Gastroesophageal sphincter (tissue), 4 donors: ENCODE measurements at regions not wholly inside any gene's neighbourhood (a gene's known extent, or its start where the extent isn't known, plus 50 kb on each side); places are given as distances from the start of the nearest gene placed in this dataset.

Experiments used
- ATAC-seq: fragments of 150-250 bp; one replicate; pipeline ENCODE4 v1.9.1; 2016; ENCODE audit warnings: mild to moderate bottlenecking, moderate library complexity
- H3K27ac ChIP-seq, 4 donors: fragments of 200-600 bp; sonication (generic) in 3 of 4; 1 replicate in 3 of 4; 2 replicates in 1 of 4; pipeline ENCODE4 v1.5.1; 2016 to 2019
- H3K27me3 ChIP-seq: fragments of 200-600 bp; sonication (generic); one replicate; pipeline ENCODE4 v1.5.1; 2019
- H3K36me3 ChIP-seq, 2 donors: fragments of 200-600 bp; sonication (generic); one replicate each; pipeline ENCODE4 v1.5.1; 2019; ENCODE audit warnings: control low read depth in 1 of 2
- H3K4me1 ChIP-seq, 3 donors: fragments of 200-600 bp; sonication (generic); 1 replicate in 2 of 3; 2 replicates in 1 of 3; pipeline ENCODE4 v1.5.1; 2016 to 2019; ENCODE audit warnings: control low read depth in 2 of 3
- H3K4me3 ChIP-seq, 2 donors: fragments of 200-600 bp; sonication (generic); one replicate each; pipeline ENCODE4 v1.5.1; 2019; ENCODE audit warnings: mild to moderate bottlenecking in 1 of 2, moderate library complexity in 1 of 2
- H3K9me3 ChIP-seq, 3 donors: fragments of 200-600 bp; sonication (generic); one replicate each; pipeline ENCODE4 v1.5.1; 2017 to 2019; ENCODE audit warnings: control low read depth in 2 of 3
- EP300 ChIP-seq: sonication (generic); formaldehyde crosslinking; IDR thresholded peaks from one replicate; pipeline ENCODE4 v1.6.1; 2017; ENCODE audit warnings: antibody characterized with exemption, mild to moderate bottlenecking
- POLR2A ChIP-seq, 2 donors: fragments of 450-650 bp; IDR thresholded peaks; one replicate each; pipeline ENCODE4 v1.6.1; 2017; ENCODE audit warnings: antibody characterized with exemption in 2 of 2, mild to moderate bottlenecking in 2 of 2, moderate library complexity in 1 of 2
- POLR2AphosphoS5 ChIP-seq: sonication (generic); formaldehyde crosslinking; IDR thresholded peaks from one replicate; pipeline ENCODE4 v1.6.1; 2017; ENCODE audit warnings: antibody characterized with exemption
- WGBS, 2 donors: methylation state at CpG; one replicate each; pipeline ENCODE4 v1.1.5; 2018; ENCODE audit warnings: low coverage in 1 of 2; 5-methylcytosine and 5-hydroxymethylcytosine counted together
- TF ChIP-seq, protein P1 (sequence below), 4 experiments: fragments of 200-600 bp in 2 of 4; fragments of 450-650 bp in 2 of 4; sonication (generic) in 1 of 4; IDR thresholded peaks; one replicate each; pipeline ENCODE4 v1.5.1; 2017 to 2019; ENCODE audit warnings: antibody characterized with exemption in 4 of 4, mild to moderate bottlenecking in 2 of 4, moderate library complexity in 2 of 4

- no peaks in the 10 kb centered on the region for H3K4me1 ChIP-seq
- no peak for ATAC-seq
- TF ChIP-seq, protein P1, sequence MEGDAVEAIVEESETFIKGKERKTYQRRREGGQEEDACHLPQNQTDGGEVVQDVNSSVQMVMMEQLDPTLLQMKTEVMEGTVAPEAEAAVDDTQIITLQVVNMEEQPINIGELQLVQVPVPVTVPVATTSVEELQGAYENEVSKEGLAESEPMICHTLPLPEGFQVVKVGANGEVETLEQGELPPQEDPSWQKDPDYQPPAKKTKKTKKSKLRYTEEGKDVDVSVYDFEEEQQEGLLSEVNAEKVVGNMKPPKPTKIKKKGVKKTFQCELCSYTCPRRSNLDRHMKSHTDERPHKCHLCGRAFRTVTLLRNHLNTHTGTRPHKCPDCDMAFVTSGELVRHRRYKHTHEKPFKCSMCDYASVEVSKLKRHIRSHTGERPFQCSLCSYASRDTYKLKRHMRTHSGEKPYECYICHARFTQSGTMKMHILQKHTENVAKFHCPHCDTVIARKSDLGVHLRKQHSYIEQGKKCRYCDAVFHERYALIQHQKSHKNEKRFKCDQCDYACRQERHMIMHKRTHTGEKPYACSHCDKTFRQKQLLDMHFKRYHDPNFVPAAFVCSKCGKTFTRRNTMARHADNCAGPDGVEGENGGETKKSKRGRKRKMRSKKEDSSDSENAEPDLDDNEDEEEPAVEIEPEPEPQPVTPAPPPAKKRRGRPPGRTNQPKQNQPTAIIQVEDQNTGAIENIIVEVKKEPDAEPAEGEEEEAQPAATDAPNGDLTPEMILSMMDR (IDR thresholded peaks at IDR 0.05), result no peak
- TF ChIP-seq EP300, result no peak
- no peak for TF ChIP-seq POLR2A (IDR thresholded peaks at IDR 0.05)
- no peak for TF ChIP-seq POLR2AphosphoS5
- H3K4me3 ChIP-seq, result no peak overlapping the region
- WGBS, 2 donors, result 100% methylated on average over 1 of the region's 1 CpG; no CpG with 5 or more reads in 1 of the 2 donors
- no peaks in the 10 kb centered on the region for H3K27me3 ChIP-seq
- no peaks in the 10 kb centered on the region for H3K36me3 ChIP-seq
- H3K27ac ChIP-seq, result no peak overlapping the region
- H3K9me3 ChIP-seq, result no peaks in the 10 kb centered on the region
Measured at GRCh38 chr14:89634037-89634436, 217.0 kb upstream of the FOXN3 start.

DNA sequence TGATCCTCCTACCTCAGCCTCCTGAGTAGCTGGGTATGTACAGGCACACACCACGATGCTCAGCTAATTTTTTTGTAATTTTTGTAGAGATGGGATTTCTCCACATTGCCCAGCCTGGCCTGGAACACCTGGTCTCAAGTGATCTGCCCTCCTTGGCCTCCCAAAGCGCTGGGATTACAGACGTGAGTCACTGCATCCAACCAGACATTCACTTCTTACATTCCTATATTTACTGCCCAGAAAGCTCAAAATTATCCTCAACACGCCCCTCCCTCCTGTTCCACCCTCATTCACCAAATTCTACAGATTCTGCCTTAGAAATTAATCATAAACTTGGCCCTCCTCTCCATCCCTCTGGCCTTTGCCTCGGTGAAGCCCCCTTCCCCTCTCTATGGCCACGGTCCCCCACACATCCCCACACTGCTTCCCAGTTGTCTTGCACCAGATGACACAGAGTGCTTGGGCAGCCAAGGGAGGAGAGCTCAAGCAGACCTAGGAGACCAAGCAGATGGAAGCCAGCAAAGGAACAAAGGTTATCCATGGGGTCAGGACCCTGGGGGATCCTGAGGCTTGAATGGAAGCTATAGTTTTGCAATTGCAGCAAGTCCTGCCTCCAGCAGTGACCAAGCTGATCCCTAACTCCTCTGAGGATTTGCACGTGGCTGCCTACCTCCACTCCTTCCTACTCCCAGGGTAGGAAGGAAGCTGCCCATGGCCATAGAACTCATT lies 213.2 kb upstream of the FOXN3 start:
- Histone ChIP-seq H3K27me3 (no peaks in the 10 kb centered on the region), H3K4me1 (peaks cover 0 to 5% (median under 1%) of the 10 kb centered on the region in 3 donors), H3K9me3 (no peaks in the 10 kb centered on the region), H3K27ac (no peak overlapping the region), H3K4me3 (no peak overlapping the region), H3K36me3 (no peaks in the 10 kb centered on the region)
- TF ChIP-seq POLR2A (IDR thresholded peaks at IDR 0.05) (no peak), EP300 (no peak), POLR2AphosphoS5 (no peak)
- TF ChIP-seq, protein P1 (IDR thresholded peaks at IDR 0.05), result no peak
- WGBS, 2 donors, result 79 to 84% methylated on average over 2 to 7 of the region's 7 CpGs
- no peak for ATAC-seq

GRCh38 chr14:89629383-89629782 lies 212.3 kb upstream of the FOXN3 start:
- WGBS, 2 donors, result 83 to 84% methylated on average over 4 to 8 of the region's 8 CpGs

GRCh38 chr14:89628521-89628920 lies 211.5 kb upstream of the FOXN3 start:
- H3K27ac ChIP-seq, result no peak overlapping the region
- H3K4me3 ChIP-seq, result no peak overlapping the region
- no peaks in the 10 kb centered on the region for H3K27me3 ChIP-seq
- WGBS, 2 donors, result 89 to 92% methylated on average over 3 to 4 of the region's 4 CpGs
- peaks cover 0 to 16% (median 5%) of the 10 kb centered on the region in 3 donors for H3K4me1 ChIP-seq
- no peak for ATAC-seq
- H3K36me3 ChIP-seq, result no peaks in the 10 kb centered on the region
- no peaks in the 10 kb centered on the region for H3K9me3 ChIP-seq
- TF ChIP-seq POLR2AphosphoS5 (no peak), POLR2A (IDR thresholded peaks at IDR 0.05) (no peak), EP300 (no peak)
- TF ChIP-seq, protein P1 (IDR thresholded peaks at IDR 0.05), result no peak

More at GRCh38 chr14:89629383-89629782, 212.3 kb upstream of the FOXN3 start:
- no peaks in the 10 kb centered on the region for H3K9me3 ChIP-seq
- TF ChIP-seq EP300 (no peak), POLR2AphosphoS5 (no peak), POLR2A (IDR thresholded peaks at IDR 0.05) (no peak)
- TF ChIP-seq, protein P1 (IDR thresholded peaks at IDR 0.05), result no peak
- H3K27me3 ChIP-seq, result no peaks in the 10 kb centered on the region
- no peak overlapping the region for H3K4me3 ChIP-seq
- no peak overlapping the region for H3K27ac ChIP-seq
- no peaks in the 10 kb centered on the region for H3K36me3 ChIP-seq
- no peak for ATAC-seq
- peaks cover 0 to 13% (median 5%) of the 10 kb centered on the region in 3 donors for H3K4me1 ChIP-seq

GRCh38 chr14:89626233-89626806 lies 209.3 kb upstream of the FOXN3 start:
- peaks cover 0 to 16% (median 5%) of the 10 kb centered on the region in 3 donors for H3K4me1 ChIP-seq
- ATAC-seq, result no peak
- H3K27me3 ChIP-seq, result no peaks in the 10 kb centered on the region
- H3K36me3 ChIP-seq, result no peaks in the 10 kb centered on the region
- WGBS, 2 donors, result 91 to 100% methylated on average over 5 to 6 of the region's 6 CpGs
- no peak overlapping the region for H3K4me3 ChIP-seq
- TF ChIP-seq, protein P1 (IDR thresholded peaks at IDR 0.05), result no peak
- TF ChIP-seq POLR2AphosphoS5 (no peak), POLR2A (IDR thresholded peaks at IDR 0.05) (no peak), EP300 (no peak)
- no peaks in the 10 kb centered on the region for H3K9me3 ChIP-seq
- no peak overlapping the region for H3K27ac ChIP-seq
